OCI-LY1 (cell line): ENCODE measurements at regions not wholly inside any gene's neighbourhood (a gene's known extent, or its start where the extent isn't known, plus 50 kb on each side); places are given as distances from the start of the nearest gene placed in this dataset.
A peak's percentile ranks its signal among the peaks of the same experiment; 100 is the strongest.

Source experiments
- CTCF ChIP-seq: fragments of 200-600 bp; sonication (generic), shearing (Covaris generic); IDR thresholded peaks from 2 replicates; pipeline ENCODE4 v1.5.1; 2017; ENCODE audit warnings: mild to moderate bottlenecking, antibody characterized with exemption, low read length, moderate library complexity, mixed read lengths
- EZH2 ChIP-seq: fragments of 200-600 bp; sonication (generic), shearing (Covaris generic); IDR thresholded peaks from 2 replicates; pipeline ENCODE4 v1.8.0; 2017; ENCODE audit warnings: borderline replicate concordance, mixed run types, mild to moderate bottlenecking, antibody characterized with exemption, low read length, moderate library complexity, mixed read lengths

GRCh38 chr12:65685514-65685913, 138.8 kb upstream of the HMGA2 start:
- TF ChIP-seq CTCF (peak; percentile 46), EZH2 (no peak)
